Left colon (tissue), 2 donors: ENCODE measurements at regions not wholly inside any gene's neighbourhood (a gene's known extent, or its start where the extent isn't known, plus 50 kb on each side); places are given as distances from the start of the nearest gene placed in this dataset.

ENCODE experiments used
- ATAC-seq: fragments of 200-7000 bp; cut with Tn5 transposase; one replicate; pipeline ENCODE4 v1.9.1; 2020; ENCODE audit warnings: mild to moderate bottlenecking, moderate library complexity
- DNase-seq, 2 donors: peaks; one replicate each; pipeline ENCODE4 v3.0.0-alpha.2; 2020
- intact Hi-C, 2 donors: fragments of 100-400 bp; cut with DNase I in 1 of 2; cut with micrococcal nuclease in 1 of 2; formaldehyde crosslinking; loops; one replicate each; pipeline versions ENCODE4 v1.11.2 to v1.14.0; 2022; cut with DNase I, micrococcal nuclease
- donor health status: DM: no; HTN: no; CAD: no.
- donor health status: DM: yes; HTN: yes; CAD: no.

DNA sequence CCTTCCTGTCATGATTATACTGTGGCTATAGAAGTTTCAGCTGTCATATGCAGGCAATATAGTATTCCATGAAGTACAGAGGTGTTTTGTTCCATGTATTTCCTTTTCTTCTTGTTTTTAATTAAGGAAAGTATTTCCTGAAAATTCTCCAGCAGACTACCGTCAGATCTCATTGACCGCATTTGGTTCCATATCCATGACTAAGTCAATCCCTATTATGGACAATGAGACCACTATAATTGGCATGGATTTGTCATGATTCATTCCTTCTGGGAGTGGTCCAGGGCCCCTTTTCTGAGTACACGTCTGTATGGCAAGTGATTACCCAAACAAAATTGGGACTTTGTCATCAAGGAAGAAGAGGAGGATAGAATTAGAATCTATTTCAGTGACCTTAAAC, 283.2 kb upstream of the CLINT1 start:
- ATAC-seq (no peak), DNase-seq (no peak)
- intact Hi-C loops: no loop called here

DNA sequence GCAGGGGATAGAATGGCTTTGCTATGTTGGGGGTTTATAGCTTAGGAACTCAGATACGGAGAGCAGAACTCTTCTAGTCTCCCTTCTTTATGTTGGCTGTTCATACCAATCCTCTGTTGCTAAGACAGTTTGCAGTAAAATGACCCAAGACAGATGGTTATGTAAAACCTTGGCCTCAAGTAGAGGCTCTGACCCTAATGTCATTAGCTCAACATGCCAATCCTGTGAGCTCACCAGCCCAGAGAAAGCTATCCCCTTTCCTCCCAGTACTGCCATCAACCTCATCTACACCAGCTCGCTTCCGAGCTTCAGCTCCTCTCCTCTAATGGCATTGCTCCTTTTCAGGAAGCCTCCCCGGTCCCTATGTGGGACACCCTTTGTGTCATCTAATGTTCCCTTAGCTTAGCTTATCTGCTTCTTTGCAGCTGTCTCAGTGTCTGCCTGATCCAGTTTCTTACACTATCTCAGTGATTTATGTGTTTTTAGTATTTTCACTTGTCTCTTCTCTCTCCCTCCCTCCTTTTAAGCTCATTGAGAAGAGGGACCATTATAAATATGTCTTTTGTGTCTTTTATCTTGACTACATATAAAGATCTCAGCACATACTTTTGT, 281.3 kb upstream of the CLINT1 start:
- DNase-seq: no peak
- intact Hi-C loops: no loop called here
- ATAC-seq: no peak

DNA sequence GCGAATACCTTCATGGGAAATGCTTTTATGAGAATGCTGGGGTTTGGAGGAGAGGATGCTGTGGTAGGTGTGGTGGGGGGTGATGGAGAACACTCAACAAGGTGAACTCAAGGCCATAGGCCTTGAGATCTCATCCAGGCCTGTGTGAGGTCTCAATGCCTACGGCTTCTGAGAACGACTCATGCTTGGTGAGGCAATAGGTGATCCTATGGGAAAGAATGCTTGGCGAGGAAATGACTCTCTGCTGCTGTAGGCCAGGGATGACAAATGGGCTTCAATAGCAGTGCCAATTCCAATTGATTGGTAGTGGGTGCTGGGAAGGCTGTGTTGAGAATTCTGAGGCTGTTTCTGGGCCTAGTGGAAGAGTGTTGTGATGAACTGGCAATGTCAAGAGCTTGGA, 280.2 kb upstream of the CLINT1 start:
- DNase-seq (no peak), ATAC-seq (no peak)
- intact Hi-C loops: no loop called here

DNA sequence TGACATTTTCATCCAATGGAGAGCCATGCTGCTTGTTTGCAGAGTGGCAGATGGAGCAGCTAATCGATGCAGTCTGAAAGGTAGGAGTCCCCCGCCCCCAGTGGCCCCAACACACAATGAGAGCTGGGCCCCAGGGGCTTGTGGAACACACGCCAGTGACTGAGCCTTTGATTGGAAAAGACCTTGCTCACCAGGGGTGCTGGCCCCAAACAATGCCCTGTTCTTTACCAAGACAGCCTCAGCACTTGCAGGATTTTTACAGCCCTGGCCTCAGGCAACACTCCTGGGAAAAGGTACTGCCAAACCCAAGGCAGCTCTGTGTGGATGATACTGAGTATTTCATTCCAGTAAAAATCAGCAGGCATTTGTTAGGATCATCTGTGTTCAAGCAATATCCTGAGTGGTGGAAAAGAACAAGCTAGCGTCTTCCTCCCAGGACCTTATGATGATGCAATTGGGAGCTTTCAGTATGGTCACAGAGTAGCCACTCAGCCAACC, 276.8 kb upstream of the CLINT1 start:
- DNase-seq (no peak), ATAC-seq (no peak)
- intact Hi-C loops: no loop called here

DNA sequence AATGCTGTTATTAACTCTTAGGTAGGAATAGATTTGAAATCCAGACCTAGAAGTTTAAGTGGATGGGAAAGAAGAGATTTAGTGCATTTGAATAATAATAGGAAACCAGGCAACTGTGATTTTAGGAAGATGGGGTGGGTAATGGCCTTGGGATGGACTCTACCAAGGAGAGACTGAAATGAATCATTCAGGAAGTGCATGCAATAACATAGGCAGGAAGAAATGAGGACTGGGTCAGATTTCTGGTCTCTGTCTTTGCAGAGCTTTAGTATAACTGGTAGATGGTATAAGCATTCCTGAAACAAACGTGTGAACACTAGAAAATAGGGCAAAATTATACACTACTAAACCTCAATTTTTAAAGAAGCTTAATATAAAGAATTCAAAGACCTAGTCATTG, 274.4 kb upstream of the CLINT1 start:
- DNase-seq (no peak), ATAC-seq (no peak)
- intact Hi-C loops: no loop called here

DNA sequence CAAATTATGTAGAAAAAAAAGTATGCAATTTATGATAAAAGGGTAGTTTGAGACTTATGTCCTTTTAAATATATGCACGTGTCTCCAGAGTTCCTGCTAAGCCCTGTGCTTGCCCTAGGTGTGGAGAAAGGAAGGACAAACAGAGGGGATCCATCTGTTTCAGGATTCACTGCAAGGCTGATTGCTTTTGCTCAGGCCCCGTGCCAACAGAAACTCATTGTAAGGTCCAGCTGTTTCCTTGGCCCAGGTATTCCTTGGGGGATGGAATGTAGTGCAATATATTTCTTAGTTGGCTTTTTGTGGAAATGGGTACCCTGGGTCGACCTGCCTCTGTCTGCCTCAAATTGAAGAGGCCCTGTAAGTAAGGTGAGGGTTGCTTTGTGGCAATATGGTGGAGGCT, 268.6 kb upstream of the CLINT1 start:
- intact Hi-C loops: no loop called here
- DNase-seq: no peak
- ATAC-seq: no peak

DNA sequence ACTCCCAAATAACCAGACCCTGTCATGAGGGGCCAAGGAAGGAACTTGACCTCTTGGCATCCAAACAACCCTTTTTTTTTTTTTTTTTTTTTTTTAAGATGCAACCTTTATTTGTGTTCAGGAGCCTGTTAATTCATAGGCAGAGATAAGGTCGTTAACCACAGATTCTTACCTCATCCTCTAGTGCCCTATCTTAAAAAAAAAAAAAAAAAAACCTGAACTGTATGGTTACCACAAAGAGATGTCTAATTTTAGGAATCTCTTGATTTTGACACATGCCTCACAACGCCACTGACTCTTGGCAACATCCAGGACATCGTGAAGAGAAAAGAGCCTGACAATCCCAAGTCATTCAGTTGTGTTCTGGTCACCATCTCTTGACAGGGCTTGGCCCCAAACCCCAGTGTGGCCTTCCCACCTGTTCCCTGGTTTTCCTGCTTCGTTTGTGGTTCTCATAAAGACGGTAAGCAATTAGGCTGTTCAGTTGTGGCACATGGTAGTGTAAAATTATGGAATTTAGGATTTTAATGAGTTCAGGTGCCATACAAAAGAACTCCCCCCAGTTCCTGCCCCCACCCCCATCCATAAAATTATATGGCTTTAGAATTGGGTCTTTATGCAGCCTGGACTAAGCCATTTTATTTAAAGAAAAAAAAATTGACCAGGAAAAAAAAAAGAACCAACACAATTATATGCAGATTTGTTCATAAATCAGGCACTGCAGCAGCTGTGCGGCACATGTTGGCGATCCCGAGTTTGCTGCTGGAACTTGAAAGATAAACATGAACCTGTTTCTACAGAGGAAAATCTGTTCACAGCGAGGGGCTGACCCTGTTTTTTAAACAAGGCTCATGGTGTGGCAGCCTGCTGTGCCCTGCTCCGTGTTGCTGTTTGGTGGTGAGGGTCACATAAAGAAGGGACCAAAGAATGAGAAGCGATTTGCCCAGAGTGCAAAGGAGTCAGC, 267.8 kb upstream of the CLINT1 start:
- intact Hi-C loops: no loop called here
- ATAC-seq (no peak), DNase-seq (no peak)

DNA sequence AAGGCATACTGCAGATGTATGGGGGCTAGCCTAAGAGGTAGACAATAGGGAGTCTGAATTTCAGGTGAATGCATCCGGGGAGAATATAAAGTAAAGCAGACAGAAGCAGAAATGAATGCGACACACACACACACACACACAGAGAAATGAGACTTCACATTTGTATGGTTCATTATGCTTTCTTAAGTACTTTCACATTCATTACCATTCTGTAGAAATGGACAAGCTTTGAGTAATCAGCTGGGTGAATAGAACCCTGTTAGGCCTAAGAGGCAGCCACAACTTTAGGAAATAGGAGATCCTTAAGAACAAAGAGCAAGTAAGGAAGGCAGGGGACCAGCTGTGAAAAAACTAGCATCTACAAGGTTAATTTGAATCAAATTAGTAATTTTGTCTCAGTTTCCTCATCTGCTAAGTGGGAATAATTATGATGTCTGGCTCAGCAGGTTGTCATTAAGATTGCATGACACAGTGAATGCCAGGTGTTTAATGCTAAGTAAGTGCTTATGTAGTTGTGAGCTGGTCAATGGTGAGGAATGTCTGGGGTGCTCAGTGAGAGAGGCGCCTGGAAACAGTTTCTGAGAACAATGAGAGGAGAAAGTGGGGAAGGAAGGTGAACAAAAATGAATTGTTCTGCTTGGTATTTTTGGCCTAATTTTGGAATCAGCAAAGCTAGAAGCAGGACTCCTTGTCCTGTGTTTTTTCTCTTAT, 265.8 kb upstream of the CLINT1 start:
- intact Hi-C loops: no loop called here
- DNase-seq (no peak), ATAC-seq (no peak)

DNA sequence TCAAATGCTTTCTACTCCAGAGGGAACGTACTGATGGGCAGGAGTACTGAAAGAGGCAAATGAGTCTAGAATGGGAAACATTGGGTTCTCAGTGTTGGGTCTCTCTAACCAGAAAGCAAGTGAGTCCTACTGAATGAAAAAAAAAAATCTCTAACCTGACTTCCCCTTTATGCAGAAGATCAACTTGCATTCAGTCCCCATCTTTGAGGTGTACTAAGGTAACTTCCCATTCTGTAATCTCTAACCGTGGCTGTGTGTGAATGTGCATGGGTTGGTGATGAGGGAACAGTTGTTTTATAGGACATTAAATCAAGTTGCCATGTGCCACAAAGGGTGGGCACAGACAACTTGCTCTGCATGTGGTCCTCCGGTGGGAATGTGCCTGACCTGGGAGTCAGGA, 264.6 kb upstream of the CLINT1 start:
- no peak for DNase-seq
- intact Hi-C loops: no loop called here
- ATAC-seq: no peak

DNA sequence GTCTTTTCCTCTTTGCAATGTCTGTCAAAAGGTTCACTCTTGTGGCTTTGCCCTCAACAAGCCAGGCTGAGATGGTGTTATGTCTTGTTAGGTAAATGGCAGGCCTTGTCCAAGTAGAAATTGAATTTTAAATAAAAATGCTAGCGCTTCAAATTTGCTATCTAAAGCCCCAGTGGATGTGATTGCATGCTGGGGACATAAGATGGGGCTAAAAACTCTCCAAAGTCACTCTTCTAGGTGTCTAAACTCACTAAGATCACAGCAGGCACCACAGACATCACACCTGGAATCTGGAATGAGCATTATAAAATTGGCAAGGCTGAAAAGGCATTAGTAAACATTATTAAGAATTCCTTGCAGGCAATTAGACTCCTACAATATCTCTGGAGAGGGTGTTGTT, 262.7 kb upstream of the CLINT1 start:
- ATAC-seq (no peak), DNase-seq (no peak)
- intact Hi-C loops: no loop called here

DNA sequence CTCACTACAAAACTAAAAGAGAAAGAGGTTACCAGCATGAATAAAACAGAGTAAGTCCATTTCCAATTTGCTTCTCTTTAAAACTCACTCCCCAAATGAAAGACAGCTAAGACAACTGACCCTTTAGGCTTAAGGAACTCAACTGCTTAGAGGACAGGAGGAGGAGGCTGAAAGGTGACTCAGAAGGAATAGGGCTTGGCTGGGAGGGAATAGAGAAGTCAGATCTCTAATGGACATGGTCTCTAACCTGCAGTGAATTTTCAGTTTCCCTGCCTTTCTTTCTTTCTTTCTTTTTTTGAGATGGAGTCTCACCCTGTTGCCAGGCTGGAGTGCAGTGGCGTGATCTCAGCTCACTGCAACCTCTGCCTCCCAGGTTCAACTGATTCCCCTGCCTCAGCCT, 261.8 kb upstream of the CLINT1 start:
- DNase-seq: no peak

DNA sequence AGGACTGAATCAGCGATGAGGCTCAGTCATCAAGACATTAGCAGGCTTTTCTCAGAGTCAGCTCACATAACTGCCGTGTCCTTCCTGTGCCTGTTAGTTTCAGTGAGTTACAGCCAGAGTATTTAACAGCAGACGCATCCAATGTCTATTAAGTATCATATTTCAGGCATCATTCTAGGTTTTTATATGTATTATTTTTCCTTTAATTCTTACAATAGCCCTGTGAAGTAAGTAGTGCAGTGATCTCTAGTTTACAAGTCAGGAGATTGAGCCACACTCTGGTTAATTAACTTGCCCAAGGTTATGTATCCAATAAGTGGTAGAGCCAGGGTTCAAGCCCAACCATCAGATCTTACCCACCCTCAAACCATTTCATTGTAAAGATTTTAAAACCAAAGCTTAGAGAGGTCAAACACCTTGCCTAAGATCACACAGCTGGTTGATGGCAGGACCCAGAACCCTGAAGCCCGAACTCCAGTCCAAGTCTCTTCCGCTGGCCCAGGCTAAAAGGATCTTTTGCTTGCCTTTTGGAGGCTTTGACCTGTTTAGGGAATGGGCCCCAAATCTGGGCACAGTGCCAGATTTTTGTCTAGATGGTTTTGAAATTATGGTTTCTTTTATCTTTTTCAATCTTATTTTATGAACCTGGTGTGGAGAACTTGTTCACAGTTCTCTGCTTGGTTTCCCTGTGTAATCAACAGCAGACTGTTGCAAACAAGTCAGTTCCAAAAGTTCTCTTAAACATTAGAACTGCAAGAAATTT, 261.2 kb upstream of the CLINT1 start:
- intact Hi-C loops: no loop called here
- no peak for ATAC-seq
- DNase-seq: no peak

More for the DNA sequence above, 261.8 kb upstream of the CLINT1 start:
- ATAC-seq: no peak
- intact Hi-C loops: no loop called here

DNA sequence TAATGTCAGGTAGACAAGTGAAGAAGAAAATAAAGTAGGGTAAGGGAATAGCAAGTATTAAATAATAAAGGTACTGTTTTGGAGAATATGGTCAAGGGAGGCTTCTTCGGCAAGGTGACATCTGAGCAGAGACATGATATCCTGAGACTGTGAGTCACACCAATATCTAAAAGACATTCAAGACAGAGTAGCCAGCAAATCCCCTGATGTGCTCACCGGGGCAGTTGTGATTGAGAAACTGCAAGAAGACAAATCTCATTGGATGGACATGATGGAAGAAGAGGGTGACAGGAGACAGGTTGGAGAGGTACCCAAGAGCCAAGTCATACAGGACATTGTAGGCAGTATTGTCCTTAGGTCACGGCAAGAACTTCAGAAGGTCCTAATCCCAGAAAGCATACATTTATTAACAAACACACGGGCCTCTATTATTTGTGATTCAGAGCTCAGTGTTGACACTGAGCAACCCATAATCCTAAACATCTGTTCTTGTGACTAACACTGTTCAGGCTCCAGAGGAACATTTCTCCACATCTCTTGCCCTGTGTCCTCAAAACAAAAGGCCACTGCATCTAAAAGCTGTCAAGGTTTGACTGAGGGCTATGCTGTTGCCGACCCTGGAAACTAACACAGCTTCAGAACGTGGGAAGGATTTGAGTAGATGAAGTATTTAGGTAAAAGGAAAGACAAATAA, 258.7 kb upstream of the CLINT1 start:
- no peak for ATAC-seq
- intact Hi-C loops: no loop called here

DNA sequence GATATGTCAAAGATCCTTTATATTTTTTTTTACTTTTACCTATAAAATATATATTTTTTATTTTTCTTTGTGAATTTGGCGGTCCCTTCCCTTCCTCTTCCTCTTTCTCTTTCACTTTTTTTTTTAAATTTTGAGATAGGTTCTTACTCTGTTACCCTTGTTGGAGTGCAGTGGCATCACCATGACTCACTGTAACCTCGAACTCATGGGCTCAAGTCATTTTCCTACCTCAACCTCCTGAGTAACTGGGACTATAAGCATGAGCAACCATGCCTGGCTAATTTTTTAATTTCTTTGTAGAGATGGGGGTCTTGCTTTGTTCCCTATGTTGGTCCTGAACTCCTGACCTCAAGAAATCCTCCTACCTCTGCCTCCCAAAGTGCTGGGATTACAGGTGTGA, 258.0 kb upstream of the CLINT1 start:
- no peak for DNase-seq
- no peak for ATAC-seq
- intact Hi-C loops: no loop called here

More for the DNA sequence above, 258.7 kb upstream of the CLINT1 start:
- DNase-seq: no peak

DNA sequence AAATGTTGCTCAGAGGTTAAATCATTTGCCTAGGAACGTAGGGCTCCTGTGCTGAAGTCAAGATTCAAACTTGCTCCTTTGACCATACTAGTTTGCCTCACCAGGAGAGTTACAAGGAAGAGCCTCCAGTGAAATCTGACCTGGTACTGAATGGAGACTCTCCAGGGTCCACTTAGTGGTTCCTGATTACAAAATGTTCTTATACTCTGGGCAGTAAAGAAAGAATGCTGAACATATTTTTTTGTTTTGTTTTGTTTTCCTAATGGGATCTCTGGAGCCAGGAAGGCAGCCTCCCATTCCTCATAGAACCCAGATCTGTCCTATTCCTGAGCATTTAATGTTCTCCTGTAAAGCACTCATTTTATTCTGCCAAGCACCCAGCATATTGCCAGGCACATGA, 256.5 kb upstream of the CLINT1 start:
- DNase-seq: no peak
- ATAC-seq: no peak
- intact Hi-C loops: no loop called here

DNA sequence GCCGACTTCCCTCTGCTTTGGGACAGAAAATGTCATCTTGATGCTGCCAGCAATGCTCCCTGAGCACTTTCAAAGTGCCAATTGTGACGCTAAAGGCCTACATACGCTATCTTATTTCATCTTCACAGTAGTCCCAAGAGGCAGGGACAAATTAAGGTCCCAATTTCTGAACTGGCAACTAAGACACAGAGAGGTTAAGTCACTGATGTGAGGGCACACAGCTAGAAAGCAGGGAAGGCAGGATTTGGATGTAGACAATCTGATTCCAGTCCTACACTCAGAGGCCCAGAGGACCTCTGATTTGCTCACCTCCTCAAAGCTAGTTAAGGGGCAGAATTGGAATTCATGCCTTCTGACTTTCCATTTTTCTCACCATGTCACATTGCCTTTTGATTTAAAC, 249.2 kb upstream of the CLINT1 start:
- ATAC-seq (no peak), DNase-seq (no peak)
- intact Hi-C loops: no loop called here

DNA sequence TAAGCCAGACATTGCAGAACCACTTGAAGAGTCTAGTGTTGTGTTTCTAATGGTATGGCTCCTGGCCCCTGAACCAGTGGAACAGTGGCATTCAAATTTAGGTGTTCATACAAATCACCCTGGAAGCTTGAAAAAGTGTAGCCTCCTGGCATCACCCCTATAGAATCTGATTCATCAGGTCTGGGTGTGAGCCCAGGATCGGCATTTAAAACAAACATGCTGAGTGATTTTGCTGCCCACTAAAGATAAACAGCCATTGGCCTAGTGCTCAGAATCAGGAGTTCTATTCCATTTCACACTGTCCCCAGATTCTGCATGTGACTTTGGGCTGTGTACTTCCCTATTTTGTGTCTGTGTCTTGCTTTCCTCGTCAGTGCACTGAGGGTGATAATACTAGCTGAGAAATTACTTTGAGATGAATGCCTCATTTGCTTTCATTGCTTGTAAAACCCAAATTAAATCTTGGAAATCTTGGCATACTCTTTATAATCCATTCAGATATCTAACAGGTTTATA, 241.5 kb upstream of the CLINT1 start:
- intact Hi-C loops: no loop called here
- ATAC-seq (no peak), DNase-seq (no peak)

DNA sequence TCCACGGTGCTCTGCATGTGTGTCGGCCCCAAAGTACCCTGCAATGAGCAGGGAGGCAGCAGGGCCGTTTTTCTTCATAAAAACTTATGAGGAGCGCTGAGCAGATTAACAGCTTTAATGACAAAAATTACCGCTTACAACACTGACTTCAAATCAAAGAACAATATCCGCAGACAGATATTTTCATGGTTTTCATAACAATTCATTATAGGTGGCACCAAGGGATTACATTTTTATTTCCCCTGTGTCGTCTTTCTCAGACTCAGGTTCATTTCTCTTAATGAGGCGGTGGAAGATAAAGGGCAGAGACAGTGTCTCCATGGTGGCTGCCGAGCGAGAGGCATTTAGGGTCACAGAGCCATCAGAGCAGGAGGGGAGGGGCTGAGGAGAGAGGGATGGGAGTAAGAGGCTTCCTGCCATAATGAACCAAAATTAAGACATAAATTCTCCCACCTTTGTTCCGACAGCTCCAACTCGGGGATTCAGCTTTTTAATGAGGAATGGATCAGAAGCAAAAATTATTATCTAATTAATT, 240.7 kb upstream of the CLINT1 start:
- ATAC-seq: no peak
- DNase-seq: no peak
- intact Hi-C loops: no loop called here
